K562 (cell line): ENCODE measurements at regions not wholly inside any gene's neighbourhood (a gene's known extent, or its start where the extent isn't known, plus 50 kb on each side); places are given as distances from the start of the nearest gene placed in this dataset.

Source experiments
- KDM1A ChIP-seq, 2 experiments: fragments of 450-650 bp; IDR thresholded peaks; 2 replicates each; pipeline ENCODE4 v1.6.1; 2016; ENCODE audit warnings: mild to moderate bottlenecking in 2 of 2
- SIRT6 ChIP-seq: IDR thresholded peaks from one replicate; pipeline ENCODE4 v1.6.1; 2012; ENCODE audit warnings: low read depth, mild to moderate bottlenecking, control low read depth, inconsistent platforms, low read length, moderate library complexity
- SMAD1 ChIP-seq: fragments of 150-350 bp; IDR thresholded peaks from 2 replicates; pipeline ENCODE4 v1.6.1; 2014; ENCODE audit warnings: low read length, low read depth; ENCODE audit not compliant: partially characterized antibody
- TAF1 ChIP-seq: IDR thresholded peaks from 2 replicates; pipeline ENCODE4 v1.6.1; 2011; ENCODE audit warnings: mild to moderate bottlenecking, low read length, moderate library complexity; ENCODE audit not compliant: insufficient read depth, control insufficient read depth, severe bottlenecking; ENCODE audit errors: extremely low read depth
- ZFP30 ChIP-seq: fragments of 250-450 bp; sonication (Bioruptor Pico); IDR thresholded peaks from 2 replicates; pipeline ENCODE4 v1.8.0; 2022; ENCODE audit warnings: moderate library complexity, mild to moderate bottlenecking, inconsistent platforms, borderline replicate concordance
- ZNF561 ChIP-seq: fragments of 450-650 bp; formaldehyde crosslinking; conservative IDR thresholded peaks from 2 replicates; pipeline ENCODE4 v1.4.0; 2020; ENCODE audit warnings: mild to moderate bottlenecking, moderate library complexity
- TF ChIP-seq, protein P1 (sequence below): fragments of 250-450 bp; sonication (Bioruptor Pico); IDR thresholded peaks from 2 replicates; pipeline ENCODE4 v1.4.0; 2020; ENCODE audit warnings: borderline replicate concordance
- TF ChIP-seq, protein P2 (sequence below): fragments of 450-650 bp; formaldehyde crosslinking; IDR thresholded peaks from 2 replicates; pipeline ENCODE4 v1.4.0; 2020; ENCODE audit warnings: mild to moderate bottlenecking, moderate library complexity

DNA sequence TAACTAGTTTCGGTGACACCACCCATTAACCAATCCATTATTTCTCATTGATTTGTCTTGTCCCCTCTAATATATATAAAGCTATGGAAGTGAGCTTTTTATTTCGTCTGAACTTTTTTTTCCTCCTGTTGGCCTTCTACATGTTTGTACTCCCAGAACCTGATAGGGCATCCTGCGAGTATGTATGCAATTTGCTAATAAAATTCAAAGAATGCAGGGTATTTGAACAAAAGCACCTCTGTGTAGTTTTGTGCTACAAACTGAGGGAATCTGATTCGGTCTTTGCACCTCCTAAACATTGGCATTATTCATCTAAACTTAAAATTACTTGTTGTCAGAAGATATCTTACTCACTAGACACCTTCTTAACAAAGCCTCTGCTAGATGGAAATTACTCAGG is 242.9 kb upstream of the TMEFF2 start:
- TF ChIP-seq ZFP30 (CRISPR knock-in tag) (no peak), SMAD1 (no peak), KDM1A (IDR thresholded peaks at IDR 0.05) (no peak), TAF1 (no peak), ZNF561 (CRISPR knock-in tag) (no peak), SIRT6 (no peak)
- TF ChIP-seq, protein P1, sequence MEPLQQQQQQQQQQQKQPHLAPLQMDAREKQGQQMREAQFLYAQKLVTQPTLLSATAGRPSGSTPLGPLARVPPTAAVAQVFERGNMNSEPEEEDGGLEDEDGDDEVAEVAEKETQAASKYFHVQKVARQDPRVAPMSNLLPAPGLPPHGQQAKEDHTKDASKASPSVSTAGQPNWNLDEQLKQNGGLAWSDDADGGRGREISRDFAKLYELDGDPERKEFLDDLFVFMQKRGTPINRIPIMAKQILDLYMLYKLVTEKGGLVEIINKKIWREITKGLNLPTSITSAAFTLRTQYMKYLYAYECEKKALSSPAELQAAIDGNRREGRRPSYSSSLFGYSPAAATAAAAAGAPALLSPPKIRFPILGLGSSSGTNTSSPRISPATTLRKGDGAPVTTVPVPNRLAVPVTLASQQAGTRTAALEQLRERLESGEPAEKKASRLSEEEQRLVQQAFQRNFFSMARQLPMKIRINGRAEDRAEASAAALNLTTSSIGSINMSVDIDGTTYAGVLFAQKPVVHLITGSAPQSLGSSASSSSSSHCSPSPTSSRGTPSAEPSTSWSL (CRISPR knock-in tag) = no peak
- TF ChIP-seq, protein P2, sequence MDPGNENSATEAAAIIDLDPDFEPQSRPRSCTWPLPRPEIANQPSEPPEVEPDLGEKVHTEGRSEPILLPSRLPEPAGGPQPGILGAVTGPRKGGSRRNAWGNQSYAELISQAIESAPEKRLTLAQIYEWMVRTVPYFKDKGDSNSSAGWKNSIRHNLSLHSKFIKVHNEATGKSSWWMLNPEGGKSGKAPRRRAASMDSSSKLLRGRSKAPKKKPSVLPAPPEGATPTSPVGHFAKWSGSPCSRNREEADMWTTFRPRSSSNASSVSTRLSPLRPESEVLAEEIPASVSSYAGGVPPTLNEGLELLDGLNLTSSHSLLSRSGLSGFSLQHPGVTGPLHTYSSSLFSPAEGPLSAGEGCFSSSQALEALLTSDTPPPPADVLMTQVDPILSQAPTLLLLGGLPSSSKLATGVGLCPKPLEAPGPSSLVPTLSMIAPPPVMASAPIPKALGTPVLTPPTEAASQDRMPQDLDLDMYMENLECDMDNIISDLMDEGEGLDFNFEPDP (CRISPR knock-in tag) = no peak
